NCI-H2196 treated with DMSO at 0.1 percent for 48 hours (cell line): ENCODE measurements at regions not wholly inside any gene's neighbourhood (a gene's known extent, or its start where the extent isn't known, plus 50 kb on each side); places are given as distances from the start of the nearest gene placed in this dataset.
A peak's percentile ranks its signal among the peaks of the same experiment; 100 is the strongest.

Source experiments
- DNase-seq: peaks from one replicate; lab custom pipeline; 2025; ENCODE audit not compliant: unreplicated experiment; lab: John Stamatoyannopoulos, UW

DNA sequence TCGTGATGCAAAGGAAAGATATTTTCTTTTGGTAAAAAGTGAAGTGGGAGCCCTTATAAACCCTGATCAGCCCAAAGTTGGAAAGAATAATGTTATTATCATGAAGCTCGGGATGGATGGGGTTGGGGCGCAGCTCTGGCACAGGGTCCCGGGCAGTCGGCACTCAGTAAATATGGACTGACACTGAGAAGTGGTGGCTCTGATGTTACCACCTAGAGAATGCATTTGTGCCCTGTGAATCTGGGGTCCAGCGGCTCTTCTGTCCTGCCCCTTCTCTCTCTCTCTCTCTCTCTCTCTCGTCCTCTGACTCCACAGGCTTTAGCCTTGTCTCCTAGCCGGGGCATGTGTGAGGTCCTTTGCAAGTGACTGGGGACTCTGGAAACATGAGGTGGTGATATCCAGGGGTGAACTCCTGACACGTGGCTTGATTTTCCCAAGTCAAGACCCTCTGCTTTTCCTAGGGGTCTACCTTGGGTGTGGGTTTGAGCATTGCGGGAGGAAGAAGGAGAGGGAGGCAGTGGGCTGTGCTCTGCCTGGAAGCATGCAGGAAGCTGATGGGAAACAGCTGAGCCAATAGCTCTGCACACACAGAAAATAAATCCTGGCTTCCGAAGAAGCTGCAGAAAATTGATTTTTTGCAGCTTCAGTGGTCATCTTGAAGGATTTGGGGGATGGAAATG lies 162.7 kb downstream of the MACROH2A1 start:
- DNase-seq: no peak

DNA sequence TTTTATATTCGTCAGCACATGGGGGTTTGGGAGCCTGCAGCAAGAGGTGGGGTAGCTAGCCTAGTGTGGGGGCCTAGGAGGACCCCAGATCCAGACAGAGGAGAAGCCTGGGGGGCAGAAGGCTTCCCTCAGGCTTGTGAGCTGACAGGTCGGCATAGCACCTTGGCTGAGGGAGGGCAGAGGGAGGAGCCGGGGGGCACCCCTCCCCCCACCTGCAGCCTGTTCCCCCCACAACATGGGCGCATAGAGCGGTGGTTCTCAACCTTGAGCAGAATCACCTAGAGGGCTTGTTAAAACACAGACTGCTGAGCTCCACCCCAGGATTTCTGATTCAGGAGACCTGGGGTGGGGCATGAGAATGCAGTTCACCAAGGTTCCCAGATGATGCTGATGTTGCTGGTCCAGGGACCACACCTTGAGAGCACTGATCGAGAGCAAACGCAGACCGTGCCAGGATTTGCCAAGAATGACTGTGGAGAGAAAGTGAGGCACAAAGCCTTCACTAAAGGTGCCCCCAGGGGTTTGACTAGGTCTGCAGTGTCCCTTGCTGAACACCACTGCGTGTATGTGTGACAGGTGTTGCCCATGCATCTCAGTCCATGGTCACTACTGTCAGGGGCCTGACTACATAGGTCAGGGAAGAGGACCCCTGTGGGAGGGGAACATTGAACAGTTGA lies 163.3 kb downstream of the MACROH2A1 start:
- no peak for DNase-seq

- DNase-seq: no peak
Observed at GRCh38 chr5:135234666-135235401, 164.2 kb downstream of the MACROH2A1 start.

DNA sequence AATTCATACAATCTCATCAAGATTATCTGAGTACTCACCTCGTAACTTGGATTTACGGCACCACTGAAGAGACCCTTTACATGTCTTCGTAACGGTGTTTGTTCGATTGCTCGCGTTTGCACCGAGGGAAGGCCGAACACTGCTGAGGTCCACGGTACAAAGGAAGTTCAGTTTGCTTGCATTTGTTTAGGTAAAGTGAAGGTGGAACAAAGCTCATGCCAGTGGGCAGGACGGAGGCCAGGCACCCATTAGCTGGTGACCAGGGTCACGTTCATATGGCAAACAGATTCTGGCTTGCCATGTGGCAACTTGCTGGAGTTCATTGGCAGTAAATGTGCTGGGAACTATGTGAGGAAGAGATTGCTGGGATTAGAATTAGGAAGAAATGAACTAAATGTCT lies 164.8 kb downstream of the MACROH2A1 start:
- no peak for DNase-seq

GRCh38 chr5:135233477-135233876 lies 165.6 kb downstream of the MACROH2A1 start:
- DNase-seq: peak; percentile 55

DNA sequence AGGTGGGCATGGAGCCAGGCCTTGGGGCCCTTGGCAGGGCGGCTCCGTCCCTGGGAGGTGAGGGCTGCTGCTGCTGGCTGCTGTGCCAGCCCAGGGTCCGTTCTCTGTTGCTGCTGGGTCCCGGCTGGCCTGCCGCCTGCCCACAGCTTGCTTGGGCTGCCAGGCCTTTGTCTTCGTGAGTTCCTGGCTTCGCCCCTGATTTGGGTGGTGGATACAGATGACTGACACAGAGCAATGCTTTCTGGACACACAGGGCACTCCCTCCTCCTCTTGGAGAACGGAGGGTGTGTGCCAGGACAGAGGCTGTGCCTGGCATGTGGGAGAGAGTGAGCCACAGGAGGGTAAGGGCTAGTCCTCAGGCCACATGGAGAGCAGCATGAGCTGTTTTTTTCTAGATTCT lies 166.1 kb downstream of the MACROH2A1 start:
- peak; percentile 54 for DNase-seq

- no peak for DNase-seq
Observed at GRCh38 chr5:135231289-135231688, 167.7 kb downstream of the MACROH2A1 start.

DNA sequence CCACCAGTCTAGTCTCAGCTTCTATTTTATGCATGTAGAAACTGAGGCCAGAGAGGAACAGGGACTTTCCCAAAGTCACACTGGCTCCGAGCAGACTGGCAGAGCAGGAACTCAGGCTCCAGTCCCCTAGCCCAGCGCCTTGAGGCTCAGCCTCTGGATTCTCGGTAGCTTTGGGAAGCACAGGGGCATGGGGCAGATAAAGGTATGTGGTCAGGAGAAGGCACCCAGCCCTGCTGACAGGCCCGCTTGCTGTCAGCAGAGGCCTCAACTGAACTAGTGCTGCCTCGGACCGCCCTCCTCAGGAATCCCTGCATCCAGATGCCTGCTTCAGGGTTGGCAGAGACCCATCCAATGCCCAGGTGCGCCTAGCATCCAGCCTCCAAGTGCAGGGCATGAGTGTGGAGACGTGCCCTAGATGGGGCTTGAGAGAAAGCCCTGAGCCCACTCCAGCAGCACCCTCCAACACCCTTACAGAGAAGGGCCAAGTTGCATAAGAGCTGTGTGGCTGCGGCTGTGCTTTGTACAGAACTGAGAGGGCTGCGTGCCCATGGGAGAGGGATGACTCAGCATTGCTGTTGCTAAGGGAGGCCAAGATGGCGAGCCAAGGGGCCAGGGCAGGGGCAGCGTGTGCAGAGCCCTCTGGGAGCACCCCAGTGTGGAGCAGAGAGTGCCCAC lies 168.6 kb downstream of the MACROH2A1 start:
- no peak for DNase-seq

DNA sequence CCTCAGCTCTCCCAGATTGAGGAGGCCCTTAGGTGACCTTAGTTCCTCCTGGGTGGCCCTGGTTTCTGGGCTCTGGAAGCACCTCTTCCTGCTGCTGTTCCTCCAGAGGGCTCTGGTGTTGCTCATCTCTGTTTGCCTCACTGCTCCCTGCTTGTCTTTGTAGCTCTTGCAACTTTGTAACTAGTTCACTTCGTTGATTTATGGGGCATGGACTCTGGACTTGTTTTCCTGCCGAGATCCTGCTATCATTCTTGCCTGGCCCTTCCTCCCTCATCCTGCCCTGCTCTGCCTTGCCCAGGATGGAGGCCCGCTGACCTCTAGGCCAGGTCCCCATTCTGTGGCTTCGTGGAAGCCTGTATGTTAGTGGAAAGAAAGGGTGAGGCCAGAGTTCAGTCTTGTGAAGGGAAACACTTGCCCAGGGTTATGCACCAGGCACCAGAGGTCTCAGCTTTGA lies 169.3 kb downstream of the MACROH2A1 start:
- DNase-seq: no peak

DNA sequence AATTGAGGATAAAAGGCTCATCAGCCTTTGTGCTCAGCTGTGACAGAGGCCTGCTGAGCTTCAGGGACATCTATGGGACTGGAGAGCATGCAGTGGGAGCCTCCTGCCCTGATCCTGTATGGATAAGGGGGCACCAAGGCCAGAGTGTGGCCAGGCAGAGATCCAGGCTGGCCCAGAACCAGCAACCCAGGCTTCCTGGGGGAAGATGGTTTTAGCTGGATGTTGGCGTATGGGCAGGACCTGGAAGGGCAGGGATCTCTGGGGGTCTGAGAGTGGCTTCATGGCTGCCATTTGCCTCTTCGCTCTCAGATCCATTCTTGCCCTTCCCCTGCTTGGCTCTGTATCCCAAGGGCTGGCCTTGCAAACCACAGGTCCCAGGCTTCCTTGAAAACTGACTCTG lies 169.9 kb downstream of the MACROH2A1 start:
- DNase-seq: no peak

GRCh38 chr5:135228222-135228621 lies 170.8 kb downstream of the MACROH2A1 start:
- DNase-seq: no peak

DNA sequence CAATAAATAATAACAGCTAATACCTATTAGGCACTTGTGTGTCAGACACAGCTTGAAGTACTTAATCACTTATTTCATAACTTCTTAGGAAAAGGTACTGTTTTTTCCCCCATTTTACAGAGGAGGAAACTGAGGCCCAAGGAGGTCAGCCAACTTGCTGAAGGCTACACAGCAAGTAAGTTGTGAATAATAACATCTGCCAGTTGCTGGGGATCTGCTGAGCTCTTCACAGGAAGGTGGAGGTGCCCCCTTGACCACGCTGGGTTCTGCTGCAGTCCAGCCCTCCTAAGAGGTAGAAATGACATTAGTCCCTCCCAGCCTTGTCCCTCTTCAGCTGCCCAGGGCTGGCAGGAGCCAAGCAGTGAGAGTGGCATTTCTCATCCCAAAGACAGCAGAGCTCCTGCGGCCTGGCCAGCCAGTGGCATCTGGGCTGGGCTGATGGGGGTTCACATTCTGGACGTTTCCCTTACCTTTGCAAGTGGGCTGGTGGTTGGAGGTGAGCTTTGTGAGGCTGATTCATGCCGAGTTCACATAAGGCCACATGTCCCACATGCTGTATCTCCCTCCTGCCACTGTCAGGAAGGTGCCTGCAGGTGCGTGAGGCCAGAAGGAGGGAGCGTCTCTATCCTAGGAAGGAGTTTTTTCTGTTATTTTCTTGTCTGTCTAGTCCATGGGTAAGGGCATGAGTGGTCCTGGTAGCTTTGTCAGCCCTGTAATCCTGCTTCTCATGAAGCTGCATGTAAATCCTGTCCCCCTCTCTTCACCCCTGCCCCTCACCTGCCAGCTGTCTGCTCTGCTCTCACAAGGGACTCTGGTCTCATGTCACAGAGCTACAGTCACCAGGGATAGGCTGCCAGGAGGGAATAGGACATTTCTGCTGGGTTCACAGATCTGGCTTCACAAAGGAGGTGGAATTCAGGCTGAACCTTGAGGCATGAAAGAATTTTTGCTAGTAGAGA lies 171.7 kb downstream of the MACROH2A1 start:
- no peak for DNase-seq

DNA sequence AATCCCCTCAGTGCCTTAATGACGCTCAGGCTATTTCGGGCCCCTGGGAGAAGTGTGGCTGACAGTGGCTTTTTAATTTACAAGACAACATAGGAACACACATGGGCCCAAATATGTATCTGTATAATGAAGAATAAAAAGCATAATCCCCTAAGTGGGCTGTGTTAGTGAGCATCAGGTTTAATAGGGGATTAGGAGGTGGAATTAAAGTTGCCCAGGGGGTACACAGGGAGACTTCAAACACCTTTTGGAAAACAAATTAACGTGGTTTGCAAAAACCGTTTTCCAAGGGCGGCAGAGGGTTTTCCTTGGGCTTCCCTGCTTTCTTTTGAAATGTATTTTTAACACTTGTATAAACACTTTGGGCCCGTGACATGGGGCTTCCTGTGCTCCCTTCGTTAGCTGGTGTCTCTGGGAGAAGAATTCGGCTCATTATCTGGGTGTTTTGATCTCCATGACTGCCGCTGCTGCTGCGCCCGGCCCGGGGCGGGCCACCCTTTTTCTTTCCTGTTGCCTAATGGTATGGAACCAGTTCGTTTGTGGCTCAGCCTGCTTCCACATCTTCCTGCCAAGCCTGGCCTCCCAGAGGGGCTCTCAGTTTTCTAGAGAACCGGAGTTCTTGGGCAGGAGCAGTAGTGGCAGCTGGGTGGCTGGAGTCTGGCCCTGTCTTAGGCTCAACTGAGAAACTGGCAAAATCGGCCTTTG lies 173.0 kb downstream of the MACROH2A1 start:
- DNase-seq: no peak

- no peak for DNase-seq
Observed at GRCh38 chr5:135223891-135224625, 175.0 kb downstream of the MACROH2A1 start.

GRCh38 chr5:135223404-135223803 lies 175.6 kb downstream of the MACROH2A1 start:
- DNase-seq: no peak

DNA sequence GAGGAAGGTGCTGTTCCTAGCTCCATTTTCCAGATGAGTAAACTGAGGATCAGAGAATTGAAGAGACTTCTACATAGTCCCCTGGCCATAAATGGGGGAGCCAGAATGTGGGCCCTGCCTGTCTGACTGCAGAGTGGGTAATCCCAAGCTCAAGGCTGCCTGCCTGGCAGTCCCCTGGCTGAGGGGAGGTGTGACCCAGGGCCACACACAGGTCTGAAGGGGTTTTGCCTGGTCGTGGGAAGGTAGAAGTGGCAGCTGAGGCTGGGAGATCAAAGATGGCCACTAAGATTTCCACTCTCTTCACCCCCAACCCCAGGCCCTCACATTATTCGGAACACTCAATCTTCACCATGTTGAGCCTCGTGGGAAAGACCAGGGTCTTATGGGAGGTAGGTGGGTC lies 176.3 kb downstream of the MACROH2A1 start:
- DNase-seq: no peak

DNA sequence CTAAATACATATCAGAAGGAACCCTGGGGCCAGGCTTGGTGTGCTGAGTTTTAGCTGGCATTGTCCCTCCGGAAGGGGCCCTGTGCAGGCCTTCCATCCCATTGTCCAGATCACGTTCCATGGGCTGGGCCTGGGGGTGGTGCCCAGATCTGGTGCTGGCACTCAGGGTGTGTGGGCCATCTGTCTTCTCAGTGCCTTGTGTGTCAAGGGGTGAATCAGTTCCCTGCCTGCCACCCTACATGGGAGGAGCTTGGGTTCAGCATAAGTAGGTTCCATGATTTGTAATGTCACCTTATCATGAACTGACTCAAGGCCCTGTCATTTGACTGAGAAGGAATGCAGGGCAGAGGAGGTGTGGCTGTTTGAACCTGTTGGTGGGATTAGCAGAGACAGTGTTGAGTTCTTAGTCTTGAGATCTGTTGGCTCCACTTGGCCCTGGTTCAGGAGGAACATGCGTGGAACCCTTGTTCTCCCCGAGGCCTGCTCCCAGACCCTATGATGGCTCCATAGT lies 176.8 kb downstream of the MACROH2A1 start:
- DNase-seq: no peak

- DNase-seq: no peak
Observed at GRCh38 chr5:135221696-135222095, 177.3 kb downstream of the MACROH2A1 start.

- DNase-seq: no peak
Observed at GRCh38 chr5:135221187-135221473, 177.9 kb downstream of the MACROH2A1 start.
